ENCODE measurements at regions not wholly inside any gene's neighbourhood (a gene's known extent, or its start where the extent isn't known, plus 50 kb on each side); places are given as distances from the start of the nearest gene placed in this dataset.

GRCh38 chr3:163523375-163523774 lies 1554.9 kb downstream of the SI start:
- Histone ChIP-seq H3K4me1 (ENCODE audit: low read depth, poor library complexity, severe bottlenecking) (no peaks in the 10 kb centered on the region), H3K36me3 (ENCODE audit: insufficient read depth) (no peaks in the 10 kb centered on the region), H2AFZ (ENCODE audit: low read depth) (no peak overlapping the region), H3K27ac (no peak overlapping the region), H4K20me1 (ENCODE audit: insufficient read depth) (no peaks in the 10 kb centered on the region; the same call in 1 of the 2 replicates), H3K4me3 (IDR thresholded peaks at IDR 0.05; ENCODE audit: insufficient read depth, low read depth, low read length) (no peak overlapping the region), H3K9ac (no peak overlapping the region), H3K27me3 (ENCODE audit: insufficient read depth, low read depth) (no peaks in the 10 kb centered on the region), H3K4me2 (no peak overlapping the region), H3K79me2 (ENCODE audit: insufficient read depth, low read depth) (no peaks in the 10 kb centered on the region)
- TF ChIP-seq, protein P1, sequence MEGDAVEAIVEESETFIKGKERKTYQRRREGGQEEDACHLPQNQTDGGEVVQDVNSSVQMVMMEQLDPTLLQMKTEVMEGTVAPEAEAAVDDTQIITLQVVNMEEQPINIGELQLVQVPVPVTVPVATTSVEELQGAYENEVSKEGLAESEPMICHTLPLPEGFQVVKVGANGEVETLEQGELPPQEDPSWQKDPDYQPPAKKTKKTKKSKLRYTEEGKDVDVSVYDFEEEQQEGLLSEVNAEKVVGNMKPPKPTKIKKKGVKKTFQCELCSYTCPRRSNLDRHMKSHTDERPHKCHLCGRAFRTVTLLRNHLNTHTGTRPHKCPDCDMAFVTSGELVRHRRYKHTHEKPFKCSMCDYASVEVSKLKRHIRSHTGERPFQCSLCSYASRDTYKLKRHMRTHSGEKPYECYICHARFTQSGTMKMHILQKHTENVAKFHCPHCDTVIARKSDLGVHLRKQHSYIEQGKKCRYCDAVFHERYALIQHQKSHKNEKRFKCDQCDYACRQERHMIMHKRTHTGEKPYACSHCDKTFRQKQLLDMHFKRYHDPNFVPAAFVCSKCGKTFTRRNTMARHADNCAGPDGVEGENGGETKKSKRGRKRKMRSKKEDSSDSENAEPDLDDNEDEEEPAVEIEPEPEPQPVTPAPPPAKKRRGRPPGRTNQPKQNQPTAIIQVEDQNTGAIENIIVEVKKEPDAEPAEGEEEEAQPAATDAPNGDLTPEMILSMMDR (conservative IDR thresholded peaks at IDR 0.05; ENCODE audit: low read depth, low read length), result no peak

GRCh38 chr3:163521261-163521660 lies 1557.0 kb downstream of the SI start:
- H3K4me2 ChIP-seq, result no peak overlapping the region
- H3K36me3 ChIP-seq (ENCODE audit: insufficient read depth), result no peaks in the 10 kb centered on the region
- H3K4me3 ChIP-seq (IDR thresholded peaks at IDR 0.05; ENCODE audit: insufficient read depth, low read depth, low read length), result no peak overlapping the region
- H3K9ac ChIP-seq, result no peak overlapping the region
- no peaks in the 10 kb centered on the region for H4K20me1 ChIP-seq (ENCODE audit: insufficient read depth)
- TF ChIP-seq, protein P1 (conservative IDR thresholded peaks at IDR 0.05; ENCODE audit: low read depth, low read length), result no peak
- no peaks in the 10 kb centered on the region for H3K27me3 ChIP-seq (ENCODE audit: insufficient read depth, low read depth)
- no peak overlapping the region for H2AFZ ChIP-seq (ENCODE audit: low read depth)
- no peak overlapping the region for H3K27ac ChIP-seq
- no peaks in the 10 kb centered on the region for H3K4me1 ChIP-seq (ENCODE audit: low read depth, poor library complexity, severe bottlenecking)
- H3K79me2 ChIP-seq (ENCODE audit: insufficient read depth, low read depth), result no peaks in the 10 kb centered on the region

DNA sequence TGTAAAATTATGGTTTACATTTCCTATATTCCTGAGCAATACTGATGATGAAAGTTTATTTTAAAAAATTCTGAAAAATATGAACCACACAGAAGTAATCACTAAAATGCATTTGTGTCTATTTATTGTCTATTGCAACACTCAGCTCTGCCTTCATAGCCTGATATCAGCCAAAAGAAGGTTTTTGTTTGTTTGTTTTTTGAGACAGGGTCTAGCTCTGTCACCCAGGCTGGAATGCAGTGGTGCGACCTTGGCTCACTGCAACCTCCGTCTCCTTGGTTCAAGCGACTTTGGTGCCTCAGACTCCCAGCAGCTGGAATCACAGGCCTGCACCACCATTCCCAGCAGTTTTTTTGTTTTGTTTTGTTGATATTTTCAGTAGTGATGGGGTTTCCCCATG lies 1560.2 kb downstream of the SI start:
- TF ChIP-seq, protein P1 (conservative IDR thresholded peaks at IDR 0.05; ENCODE audit: low read depth, low read length), result no peak
- no peaks in the 10 kb centered on the region for H3K79me2 ChIP-seq (ENCODE audit: insufficient read depth, low read depth)
- H3K4me1 ChIP-seq (ENCODE audit: low read depth, poor library complexity, severe bottlenecking), result no peaks in the 10 kb centered on the region
- H3K27me3 ChIP-seq (ENCODE audit: insufficient read depth, low read depth), result no peaks in the 10 kb centered on the region
- no peak overlapping the region for H3K4me2 ChIP-seq
- no peak overlapping the region for H3K27ac ChIP-seq
- H3K36me3 ChIP-seq (ENCODE audit: insufficient read depth), result no peaks in the 10 kb centered on the region
- no peaks in the 10 kb centered on the region for H4K20me1 ChIP-seq (ENCODE audit: insufficient read depth)
- H2AFZ ChIP-seq (ENCODE audit: low read depth), result no peak overlapping the region
- no peak overlapping the region for H3K9ac ChIP-seq
- H3K4me3 ChIP-seq (IDR thresholded peaks at IDR 0.05; ENCODE audit: insufficient read depth, low read depth, low read length), result no peak overlapping the region

DNA sequence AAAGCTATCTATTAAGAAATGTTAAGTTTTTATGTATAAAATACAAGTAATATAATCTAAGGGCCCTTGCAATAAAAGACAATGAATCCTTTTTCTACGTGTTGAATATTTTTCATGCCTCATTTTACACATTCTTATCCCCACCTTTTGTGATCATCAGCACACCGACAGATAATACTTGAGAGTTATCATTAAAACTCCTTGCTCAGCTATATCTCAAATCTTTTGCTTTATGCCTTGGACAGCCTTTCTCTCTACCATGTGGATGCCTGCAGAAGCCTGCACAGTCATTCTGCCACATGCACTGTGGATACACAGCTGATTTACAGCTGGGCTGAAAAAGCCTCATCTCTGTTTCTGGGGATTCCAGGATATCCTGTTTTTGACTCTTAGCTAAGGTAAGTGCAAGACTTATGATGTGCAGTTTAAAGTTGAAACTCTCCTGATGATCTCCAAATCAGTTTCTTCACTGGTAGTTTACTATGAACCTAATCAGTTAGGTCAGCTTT lies 1565.1 kb downstream of the SI start:
- Histone ChIP-seq H2AFZ (ENCODE audit: low read depth) (no peak overlapping the region), H3K4me2 (no peak overlapping the region), H3K27ac (no peak overlapping the region), H3K79me2 (ENCODE audit: insufficient read depth, low read depth) (no peaks in the 10 kb centered on the region), H3K4me1 (ENCODE audit: low read depth, poor library complexity, severe bottlenecking) (no peaks in the 10 kb centered on the region), H3K4me3 (IDR thresholded peaks at IDR 0.05; ENCODE audit: insufficient read depth, low read depth, low read length) (no peak overlapping the region), H4K20me1 (ENCODE audit: insufficient read depth) (no peaks in the 10 kb centered on the region), H3K36me3 (ENCODE audit: insufficient read depth) (no peaks in the 10 kb centered on the region; the same call in 1 of the 2 replicates), H3K27me3 (ENCODE audit: insufficient read depth, low read depth) (no peaks in the 10 kb centered on the region), H3K9ac (no peak overlapping the region)
- TF ChIP-seq, protein P1 (conservative IDR thresholded peaks at IDR 0.05; ENCODE audit: low read depth, low read length), result no peak

Measured in KMS-11 (cell line).